Brain microvascular endothelial cell (primary cell): ENCODE measurements at regions not wholly inside any gene's neighbourhood (a gene's known extent, or its start where the extent isn't known, plus 50 kb on each side); places are given as distances from the start of the nearest gene placed in this dataset.

Experiments
- DNase-seq: peaks from one replicate; pipeline ENCODE4 v3.0.0-alpha.2; 2020
- H3K27ac ChIP-seq: fragments of 250-450 bp; sonication (Bioruptor Pico); 2 replicates; pipeline ENCODE4 v1.5.1; 2020; ENCODE audit warnings: mild to moderate bottlenecking, moderate library complexity
- H3K27me3 ChIP-seq: fragments of 250-450 bp; sonication (Bioruptor Pico); replicated peaks from 2 replicates; pipeline ENCODE4 v1.5.1; 2020; ENCODE audit warnings: mild to moderate bottlenecking
- H3K36me3 ChIP-seq: fragments of 250-450 bp; sonication (Bioruptor Pico); replicated peaks from 2 replicates; pipeline ENCODE4 v1.5.1; 2020; ENCODE audit warnings: mild to moderate bottlenecking
- H3K4me3 ChIP-seq: 2 replicates; pipeline ENCODE4 v1.5.1; 2011; ENCODE audit warnings: low read depth, mild to moderate bottlenecking, control low read depth, low read length, moderate library complexity
- in situ Hi-C: cut with HindIII; loops from 2 replicates; pipeline ENCODE4 v1.10.0; 2017; ENCODE audit warnings: low sequenced_read_pairs, low pct_ligation_motif_present
- TF ChIP-seq, protein P1 (sequence below): IDR thresholded peaks from 2 replicates; pipeline ENCODE4 v1.5.1; 2011; ENCODE audit warnings: low read depth, mild to moderate bottlenecking, moderate library complexity, low read length, control low read depth, inconsistent platforms; ENCODE audit errors: missing control alignments

DNA sequence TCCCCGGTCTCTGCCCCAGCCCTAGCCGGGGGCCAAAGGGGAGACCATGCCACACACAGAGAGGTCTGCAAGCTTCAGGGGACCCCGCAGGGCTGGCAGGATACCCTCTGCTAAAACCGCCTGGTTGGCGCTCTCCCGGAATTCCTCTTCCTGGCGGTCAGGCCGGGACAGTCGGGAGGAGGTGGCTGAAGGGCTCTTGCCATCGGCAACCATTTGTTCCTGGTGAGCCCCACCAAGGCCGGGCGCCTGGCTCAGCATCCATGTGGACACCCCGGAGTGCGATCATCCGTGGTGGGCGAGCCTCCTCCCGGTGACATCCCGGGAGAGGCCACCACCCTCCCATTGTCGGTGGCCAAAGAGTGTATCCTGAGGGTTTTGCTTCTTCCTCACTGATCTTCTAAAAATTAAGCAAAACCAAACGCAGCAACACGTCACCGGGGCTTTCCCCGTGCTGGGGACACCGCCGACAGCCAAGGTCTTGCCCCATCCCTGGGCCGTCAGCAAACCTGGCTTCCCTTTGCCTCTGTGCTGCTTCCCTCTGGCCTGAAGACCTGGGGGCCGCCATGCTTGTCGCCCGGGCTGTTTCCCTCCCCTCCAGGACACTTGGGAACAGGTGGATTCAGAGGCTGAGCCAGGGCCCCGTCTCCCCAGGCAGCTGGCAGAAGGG lies 59.1 kb upstream of the TTC34 start:
- Histone ChIP-seq H3K36me3 (no peaks in the 10 kb centered on the region), H3K4me3 (no peak overlapping the region), H3K27me3 (no peaks in the 10 kb centered on the region), H3K27ac (no peak overlapping the region)
- TF ChIP-seq, protein P1, sequence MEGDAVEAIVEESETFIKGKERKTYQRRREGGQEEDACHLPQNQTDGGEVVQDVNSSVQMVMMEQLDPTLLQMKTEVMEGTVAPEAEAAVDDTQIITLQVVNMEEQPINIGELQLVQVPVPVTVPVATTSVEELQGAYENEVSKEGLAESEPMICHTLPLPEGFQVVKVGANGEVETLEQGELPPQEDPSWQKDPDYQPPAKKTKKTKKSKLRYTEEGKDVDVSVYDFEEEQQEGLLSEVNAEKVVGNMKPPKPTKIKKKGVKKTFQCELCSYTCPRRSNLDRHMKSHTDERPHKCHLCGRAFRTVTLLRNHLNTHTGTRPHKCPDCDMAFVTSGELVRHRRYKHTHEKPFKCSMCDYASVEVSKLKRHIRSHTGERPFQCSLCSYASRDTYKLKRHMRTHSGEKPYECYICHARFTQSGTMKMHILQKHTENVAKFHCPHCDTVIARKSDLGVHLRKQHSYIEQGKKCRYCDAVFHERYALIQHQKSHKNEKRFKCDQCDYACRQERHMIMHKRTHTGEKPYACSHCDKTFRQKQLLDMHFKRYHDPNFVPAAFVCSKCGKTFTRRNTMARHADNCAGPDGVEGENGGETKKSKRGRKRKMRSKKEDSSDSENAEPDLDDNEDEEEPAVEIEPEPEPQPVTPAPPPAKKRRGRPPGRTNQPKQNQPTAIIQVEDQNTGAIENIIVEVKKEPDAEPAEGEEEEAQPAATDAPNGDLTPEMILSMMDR = no peak
- in situ Hi-C loops = no loop called here
- DNase-seq = no peak

DNA sequence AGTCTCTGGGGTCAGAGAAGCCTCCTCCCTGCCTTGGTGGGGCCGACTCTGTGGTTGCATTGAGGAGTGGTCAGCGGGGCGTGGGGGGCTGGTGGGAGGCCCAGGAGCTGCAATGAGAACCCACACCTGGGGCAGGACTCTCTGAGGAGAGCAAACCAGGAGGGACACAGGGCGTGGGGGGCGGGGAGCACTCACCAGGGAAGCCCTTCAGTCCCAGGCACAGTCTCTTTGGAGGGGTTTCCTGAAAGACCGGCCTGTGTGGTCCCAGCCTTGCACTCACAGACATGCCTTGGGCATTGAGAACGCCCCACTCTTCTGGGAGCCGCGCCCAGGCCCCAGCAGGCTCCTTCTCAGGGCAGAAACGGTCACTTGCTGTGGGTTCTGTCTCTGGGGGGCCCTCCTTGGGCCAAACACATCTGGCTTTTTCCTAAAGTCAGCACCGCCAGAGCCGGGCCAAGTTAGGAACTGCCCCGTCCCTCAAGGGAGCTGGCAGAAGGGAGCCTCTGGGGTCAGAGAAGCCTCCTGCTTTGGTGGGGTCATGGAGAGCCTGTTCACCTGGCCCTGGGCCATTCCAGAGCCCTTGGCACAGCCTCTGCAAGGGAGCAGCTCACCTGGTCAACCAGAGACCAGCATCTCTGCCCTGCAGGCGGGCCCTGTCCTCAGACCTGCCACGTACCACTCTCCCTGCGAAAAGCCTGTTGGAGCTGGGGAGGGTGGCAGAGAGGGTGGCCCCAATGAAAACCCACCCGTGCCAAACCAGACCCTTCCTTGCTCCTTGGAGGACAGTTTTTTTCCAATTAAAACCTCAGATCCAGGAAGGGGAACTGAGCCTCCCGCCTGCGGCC lies 59.9 kb upstream of the TTC34 start:
- Histone ChIP-seq H3K27me3 (no peaks in the 10 kb centered on the region), H3K4me3 (no peak overlapping the region), H3K36me3 (no peaks in the 10 kb centered on the region), H3K27ac (no peak overlapping the region)
- in situ Hi-C loops = no loop called here
- no peak for DNase-seq
- TF ChIP-seq, protein P1 = no peak

DNA sequence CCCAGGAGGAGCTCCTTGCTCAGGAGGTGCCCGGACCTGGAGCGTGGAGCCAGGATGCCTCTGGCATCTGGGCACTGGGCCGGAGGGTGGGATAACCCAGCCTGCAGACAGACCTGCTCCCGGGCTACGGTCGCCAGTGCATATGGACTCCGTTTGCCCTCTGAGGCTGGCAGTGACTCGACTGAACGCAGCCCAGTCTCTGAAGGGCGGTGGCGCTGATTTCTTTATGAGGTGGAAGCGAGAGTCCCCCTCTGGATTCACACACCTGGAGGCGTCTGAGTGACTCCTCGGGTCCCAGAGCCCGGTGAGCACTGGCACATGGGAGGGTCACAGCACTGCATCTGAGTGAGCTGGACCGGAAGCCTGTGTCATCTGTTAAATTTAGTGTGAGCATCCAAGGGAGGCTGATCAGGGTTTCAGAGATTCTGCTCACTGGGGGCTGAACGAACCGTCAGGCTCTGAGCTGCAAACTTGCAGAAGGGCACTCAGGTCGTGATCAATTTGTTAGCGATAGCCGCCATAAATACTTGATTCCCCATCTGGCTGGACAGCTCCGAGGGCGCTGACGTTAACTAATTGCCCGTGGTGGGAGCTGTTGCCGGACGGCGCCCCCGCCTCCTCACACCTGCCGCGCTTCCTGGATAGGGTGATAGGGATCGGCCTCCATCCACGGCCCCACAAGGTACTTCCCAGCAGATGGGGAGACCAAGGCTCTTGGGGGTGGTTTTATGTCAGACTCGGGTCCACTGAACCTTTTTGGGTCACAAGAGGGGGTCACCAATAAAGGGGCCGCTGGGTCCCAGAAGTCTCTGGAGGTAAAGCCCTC lies 60.7 kb upstream of the TTC34 start:
- H3K4me3 ChIP-seq = no peak overlapping the region
- TF ChIP-seq, protein P1 = no peak
- no peak overlapping the region for H3K27ac ChIP-seq
- in situ Hi-C loops = no loop called here
- DNase-seq = no peak
- H3K36me3 ChIP-seq = no peaks in the 10 kb centered on the region
- H3K27me3 ChIP-seq = no peaks in the 10 kb centered on the region

DNA sequence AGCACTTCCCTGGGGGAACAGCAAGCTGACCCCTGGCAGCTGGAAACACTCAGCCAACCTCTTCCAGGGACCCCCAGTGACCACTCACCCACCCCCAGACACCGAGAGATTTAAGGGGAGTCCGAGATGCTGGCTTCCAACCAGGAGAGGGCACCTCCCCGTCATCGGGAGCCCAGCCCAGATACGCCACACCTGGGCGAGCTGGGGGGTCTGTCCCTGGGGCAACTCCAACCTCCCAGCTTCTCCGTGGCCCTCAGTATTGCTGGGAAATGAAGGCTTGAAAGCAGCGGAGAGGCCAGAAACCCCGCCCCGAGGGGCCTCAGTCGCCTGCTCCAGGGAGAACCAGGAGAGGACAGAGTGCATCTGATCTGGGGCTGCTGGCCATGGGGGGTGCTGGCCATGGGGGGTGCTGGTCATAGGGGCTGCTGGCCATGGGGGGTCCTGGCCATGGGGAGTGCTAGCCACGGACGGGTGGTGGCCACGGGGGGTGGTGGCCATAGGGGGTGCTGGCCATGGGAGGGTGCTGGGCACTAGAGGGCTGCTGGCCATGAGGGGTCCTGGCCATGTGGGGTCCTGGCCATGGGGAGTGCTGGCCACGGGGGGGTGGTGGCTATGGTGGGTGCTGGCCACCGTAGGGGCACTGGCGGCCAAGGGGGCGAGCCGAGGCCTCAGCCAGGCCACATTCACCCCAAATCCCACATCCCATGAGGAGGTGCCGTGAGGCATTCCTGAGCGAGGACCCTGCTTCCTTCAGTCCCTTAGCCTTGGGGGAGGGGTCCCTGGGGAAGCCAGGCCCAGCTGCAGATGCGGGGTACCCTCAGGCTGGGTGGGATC lies 61.5 kb upstream of the TTC34 start:
- no peaks in the 10 kb centered on the region for H3K36me3 ChIP-seq
- no peak overlapping the region for H3K4me3 ChIP-seq
- TF ChIP-seq, protein P1 = no peak
- no peak for DNase-seq
- H3K27ac ChIP-seq = no peak overlapping the region
- in situ Hi-C loops = no loop called here
- no peaks in the 10 kb centered on the region for H3K27me3 ChIP-seq

DNA sequence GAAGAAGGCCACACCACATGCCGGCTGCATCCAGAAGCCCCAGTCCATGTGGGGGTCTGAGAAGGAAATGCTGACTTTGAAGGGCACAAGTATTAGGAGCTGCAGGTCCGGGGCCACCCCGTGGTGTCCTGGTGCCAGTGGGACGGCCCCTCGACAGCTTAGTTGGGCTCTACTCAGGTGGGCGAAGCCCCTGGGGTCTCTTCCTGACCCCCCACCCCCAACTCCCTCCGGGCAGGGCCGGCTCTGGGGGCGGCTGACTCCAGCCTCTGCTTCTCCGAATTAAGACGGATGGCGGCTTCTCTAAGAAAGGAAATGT lies 62.1 kb upstream of the TTC34 start:
- Histone ChIP-seq H3K27me3 (no peaks in the 10 kb centered on the region), H3K36me3 (no peaks in the 10 kb centered on the region), H3K4me3 (no peak overlapping the region), H3K27ac (no peak overlapping the region)
- TF ChIP-seq, protein P1 = no peak
- no peak for DNase-seq
- in situ Hi-C loops = no loop called here
